NCI-H345 (cell line): ENCODE measurements at regions not wholly inside any gene's neighbourhood (a gene's known extent, or its start where the extent isn't known, plus 50 kb on each side); places are given as distances from the start of the nearest gene placed in this dataset.

Experiments
- DNase-seq: peaks from one replicate; lab custom pipeline; 2025; lab: John Stamatoyannopoulos, UW

DNA sequence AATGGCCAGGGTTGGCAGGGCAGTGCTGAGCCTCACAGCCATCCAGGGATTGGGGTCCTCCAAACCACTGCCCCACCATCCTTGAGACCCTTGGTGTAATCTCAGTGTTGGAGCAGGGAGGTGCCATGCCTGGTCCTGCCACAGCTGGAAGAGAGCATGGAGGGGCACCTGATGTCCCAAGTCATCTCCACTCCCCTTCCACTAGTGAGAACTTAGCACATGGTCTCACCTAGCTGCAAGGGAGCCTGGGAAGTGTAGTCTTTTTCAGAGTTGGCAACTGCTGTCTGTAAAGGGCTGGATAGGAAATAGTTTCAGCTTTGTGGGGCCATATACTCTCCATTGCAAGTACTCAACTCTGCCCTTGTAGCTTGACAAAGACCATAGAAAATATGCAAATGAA, 238.7 kb downstream of the RPS24 start:
- no peak for DNase-seq

DNA sequence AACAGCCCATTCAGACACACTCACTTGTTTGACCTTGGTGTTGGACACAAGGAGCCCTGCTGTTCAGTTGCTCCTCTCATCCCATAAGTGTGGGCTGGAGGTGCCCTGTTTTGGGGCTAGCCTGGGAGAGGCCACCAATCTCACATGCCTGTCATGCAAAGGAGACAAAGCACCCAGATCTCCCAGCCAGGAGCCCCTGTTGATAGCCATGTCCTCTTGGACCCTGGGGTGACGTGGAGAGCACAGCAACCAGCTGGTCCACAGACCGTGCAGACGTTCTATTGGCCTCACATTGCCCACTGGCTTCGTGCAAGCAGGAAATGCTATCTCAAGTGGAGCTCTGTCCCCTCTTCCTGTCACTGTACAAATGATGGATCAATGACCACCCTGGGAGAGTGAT, 240.8 kb downstream of the RPS24 start:
- no peak for DNase-seq

DNA sequence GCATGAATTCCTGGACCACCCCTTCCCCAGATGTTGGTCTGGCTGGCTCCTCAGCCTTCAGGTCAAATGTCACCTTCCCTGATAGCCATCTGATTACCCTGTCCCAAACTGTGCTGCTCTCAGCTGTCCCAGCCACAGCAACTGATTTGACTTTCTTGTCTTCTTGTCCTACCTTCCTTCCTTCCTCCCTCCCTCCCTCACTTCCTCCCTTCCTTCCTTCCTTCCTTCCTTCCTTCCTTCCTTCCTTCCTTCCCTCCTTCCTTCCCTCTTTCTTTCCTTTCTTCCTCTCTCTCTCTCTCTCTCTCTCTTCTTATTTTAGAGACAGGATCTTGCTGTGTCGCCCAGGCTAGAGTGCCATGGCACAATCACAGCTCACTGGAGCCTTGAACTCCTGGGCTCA, 242.5 kb downstream of the RPS24 start:
- DNase-seq = no peak

DNA sequence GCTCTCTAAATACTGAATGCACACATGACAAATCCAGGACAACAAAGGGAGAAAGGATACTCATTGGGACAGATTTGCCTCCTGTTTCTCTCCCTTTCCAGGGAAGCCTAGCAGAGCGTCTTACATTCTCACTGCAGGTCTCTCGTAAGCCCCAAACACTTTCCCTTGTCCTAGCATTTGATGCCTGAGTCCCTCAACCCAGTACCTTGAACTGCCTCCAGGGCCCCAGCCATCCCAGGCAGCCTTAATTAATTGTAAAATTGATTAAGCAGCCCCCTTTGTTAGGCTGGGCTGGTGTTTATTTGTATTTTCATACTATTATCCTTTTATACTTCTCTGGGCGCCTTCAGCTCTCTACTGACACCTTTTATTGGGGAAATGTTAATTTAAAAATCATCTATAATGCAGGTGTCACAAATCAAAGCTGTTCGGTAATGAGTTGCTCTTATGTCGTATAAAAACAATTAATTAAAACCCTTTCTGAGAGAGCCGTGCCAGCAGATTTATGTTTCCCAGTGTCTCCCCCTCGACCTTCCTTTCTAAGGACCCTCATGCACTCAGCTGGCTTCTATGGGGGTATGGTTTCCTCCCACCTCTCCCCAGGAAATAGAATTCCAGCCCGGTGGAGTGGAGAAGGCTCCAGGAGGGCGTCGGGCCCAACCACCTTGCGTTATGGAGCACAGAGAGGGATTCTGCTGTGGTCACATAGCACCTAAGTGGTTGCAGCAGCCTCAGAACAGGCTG, 243.8 kb downstream of the RPS24 start:
- DNase-seq = no peak

DNA sequence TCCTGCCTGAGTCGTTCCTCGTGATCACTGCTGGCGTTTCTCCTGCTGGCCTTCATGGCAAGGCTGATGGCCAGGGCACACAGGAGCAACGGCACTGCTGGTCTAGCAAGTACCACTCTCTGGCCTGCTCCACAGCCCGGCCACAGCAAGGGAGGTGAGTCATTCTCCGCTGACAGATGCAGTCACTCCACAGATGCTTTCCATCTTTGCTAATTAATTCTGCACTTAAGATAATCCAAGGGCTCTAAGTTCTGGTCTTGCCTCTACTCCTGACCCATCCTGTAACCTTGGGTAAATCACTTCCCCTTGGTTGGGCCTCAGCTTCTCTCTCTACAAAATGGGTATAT, 244.4 kb downstream of the RPS24 start:
- DNase-seq = no peak

DNA sequence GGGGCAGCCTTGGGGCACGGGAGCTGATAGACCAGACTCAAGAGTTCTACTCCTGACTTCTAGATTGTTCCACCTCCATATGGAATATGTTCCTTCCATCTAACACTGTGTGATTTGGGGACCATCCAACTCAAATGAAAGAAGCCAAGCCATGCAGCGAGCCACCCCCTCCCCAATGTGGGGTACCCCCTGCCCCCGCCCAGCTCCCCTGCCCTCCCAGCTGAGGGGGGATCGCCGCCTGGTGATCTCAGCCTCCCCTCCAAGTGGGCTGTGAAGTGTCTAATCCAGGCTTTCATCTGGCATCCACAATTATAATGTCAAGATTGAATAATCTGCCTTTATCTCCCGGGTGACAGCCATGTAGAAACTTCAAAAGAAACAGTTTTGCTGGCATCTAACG, 246.1 kb downstream of the RPS24 start:
- DNase-seq = no peak

DNA sequence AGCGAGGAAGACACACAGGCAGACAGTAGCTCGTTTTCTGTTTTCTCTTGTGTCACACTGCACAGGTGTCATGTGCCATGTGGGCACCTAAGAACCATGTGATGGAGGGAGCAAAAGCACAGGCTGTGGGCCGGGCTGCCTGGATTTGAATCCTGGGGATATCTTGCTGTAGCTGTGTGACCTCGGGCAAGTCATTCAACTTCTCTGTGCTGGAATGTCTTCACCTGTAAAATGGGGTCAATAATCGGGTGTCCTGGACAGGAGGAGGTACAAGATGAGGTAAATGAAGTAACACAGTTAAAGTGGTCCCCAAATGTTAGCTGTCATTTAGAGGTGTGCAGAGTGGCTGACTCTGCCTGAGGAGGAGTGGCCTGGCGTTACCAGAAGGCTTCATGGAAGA, 246.9 kb downstream of the RPS24 start:
- no peak for DNase-seq

DNA sequence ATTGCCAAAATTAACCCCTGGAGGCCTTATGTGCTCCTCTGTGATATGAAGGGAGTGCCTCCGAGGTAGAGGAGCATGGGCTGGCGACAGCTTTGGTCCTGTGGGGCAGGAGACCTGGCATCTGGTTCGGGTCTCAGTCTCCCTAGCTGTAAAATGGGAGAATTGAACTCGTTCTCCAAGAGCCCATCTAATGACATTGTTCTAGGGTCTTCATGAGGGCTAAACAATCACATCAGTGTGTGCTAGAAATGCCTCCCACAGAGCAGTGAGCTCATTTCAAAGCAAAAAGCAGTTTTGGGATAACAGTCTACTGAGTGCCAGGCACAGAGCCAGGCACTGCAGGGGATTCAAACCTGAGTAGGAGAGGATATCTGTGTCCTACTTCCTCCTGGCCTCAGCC, 248.0 kb downstream of the RPS24 start:
- DNase-seq = no peak

DNA sequence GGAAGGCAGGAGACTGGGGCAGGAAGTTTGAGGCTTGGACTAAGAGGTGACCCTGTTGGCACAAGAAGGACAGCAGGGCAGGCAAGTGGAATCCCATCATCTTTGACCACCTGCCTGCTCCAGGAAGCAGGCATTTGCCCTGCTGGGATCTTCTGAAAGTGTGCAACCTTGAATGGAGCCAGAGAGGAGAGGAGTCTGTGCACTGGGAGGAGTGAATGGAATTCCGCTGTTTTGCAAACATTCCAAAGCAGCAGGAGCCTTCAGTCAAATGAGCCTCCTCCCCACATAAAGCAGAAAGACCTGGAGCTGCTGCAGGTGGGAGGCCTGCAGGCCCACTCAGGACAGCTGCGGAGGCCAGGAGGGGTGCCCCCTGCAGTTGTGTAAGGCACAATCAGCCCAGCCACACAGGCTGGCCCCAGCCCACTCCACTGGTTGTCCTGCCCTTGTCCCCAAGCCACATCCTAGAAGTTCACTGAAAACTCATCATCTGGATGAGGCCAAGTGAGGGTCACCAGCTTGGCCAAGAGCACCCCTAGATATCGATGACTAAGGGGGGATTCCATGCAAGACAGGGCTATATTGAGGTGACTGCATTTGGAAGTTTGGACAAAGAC, 249.5 kb downstream of the RPS24 start:
- DNase-seq = no peak

DNA sequence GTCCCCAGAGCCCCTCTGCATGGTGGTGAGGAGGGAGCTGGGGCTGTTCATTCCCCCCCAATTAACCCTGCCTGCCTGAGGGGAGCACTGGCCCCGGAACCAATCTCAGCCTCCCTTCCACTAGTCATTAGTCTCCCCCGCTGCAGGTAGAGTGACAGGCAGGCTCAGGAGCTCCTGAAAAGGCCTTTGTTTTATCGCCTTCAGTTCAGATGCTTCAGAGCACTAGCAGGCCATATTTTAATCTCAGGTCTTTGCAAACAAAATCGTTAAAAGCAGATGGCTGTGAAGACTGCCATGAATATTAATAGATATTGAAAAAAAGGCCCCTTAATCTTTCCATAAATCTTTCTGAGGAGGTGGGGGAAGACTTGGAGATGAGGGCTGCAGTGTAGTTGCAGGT, 250.7 kb downstream of the RPS24 start:
- no peak for DNase-seq

DNA sequence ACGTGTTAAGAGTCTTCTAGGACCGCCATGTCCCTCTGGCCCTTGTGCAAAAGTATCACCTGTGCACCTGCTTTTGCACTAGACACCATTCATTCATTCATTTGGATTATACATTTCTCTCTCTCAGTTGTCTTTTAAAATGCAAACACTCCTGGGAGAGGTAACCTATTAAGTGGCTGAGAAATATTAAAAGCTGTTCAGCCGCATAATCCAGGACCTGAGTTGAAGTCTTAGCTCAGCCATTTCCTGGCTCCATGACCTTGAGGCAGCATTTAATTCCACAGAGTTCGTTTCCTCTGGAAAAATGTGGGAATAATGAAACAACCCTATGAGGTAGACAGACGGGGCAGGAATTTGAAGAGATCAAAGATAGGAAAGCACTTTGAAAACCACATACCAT, 251.6 kb downstream of the RPS24 start:
- DNase-seq = no peak

DNA sequence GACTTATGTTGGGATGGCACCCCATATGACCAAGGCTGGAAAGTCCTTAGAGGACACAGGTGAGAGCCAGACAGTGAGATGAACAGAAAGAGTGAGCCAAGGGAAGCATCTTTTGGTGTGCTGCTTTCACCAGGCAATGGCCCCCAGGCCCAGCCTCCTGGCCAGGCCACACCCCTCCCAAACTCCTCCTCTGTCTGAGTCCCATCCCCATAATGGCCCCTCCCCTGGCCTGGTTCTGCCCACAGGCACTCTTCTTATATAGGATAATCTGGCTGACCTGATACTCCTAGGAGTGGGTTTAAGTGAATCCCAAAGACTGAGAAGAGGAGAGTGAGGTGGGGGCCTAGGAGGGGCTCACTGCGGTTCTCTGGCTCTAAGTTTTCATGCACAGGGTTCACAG, 252.5 kb downstream of the RPS24 start:
- peak; percentile 15 for DNase-seq

DNA sequence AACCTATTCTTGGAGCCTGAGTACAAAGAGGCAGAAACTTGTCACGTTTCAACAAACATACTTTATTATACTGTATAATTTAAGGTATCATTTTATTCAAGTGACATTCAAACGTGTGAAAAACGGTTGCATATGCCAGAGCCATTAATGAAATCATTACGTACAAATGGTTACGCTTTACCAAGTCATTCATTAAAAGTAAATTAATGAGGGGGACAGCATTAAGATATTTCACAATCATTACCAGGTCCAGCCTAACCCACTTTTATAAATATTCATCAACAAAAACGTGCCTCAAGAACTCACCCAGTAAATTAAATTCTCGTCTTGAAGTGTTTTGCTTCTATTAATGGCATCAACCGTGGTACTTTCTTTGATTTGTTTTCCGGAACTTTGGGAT, 253.0 kb downstream of the RPS24 start:
- no peak for DNase-seq

DNA sequence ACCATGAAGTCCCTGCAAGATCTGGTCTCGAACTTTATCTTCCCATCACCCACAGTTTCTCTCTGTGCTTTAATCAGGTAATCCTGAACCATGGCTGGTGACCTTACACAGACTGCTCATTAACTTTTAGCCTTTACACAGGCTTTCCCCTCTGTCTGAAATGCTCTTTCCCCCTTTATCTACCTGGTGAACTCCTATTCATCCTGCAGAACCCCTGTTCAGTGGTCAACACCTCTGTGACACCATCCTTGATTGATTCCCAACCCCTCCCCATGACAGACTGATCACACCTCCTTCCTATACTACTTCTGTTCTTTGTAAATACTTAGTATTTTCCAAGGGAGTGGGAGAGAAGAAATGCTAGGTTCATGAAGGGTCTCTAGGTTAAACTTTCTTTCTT, 254.0 kb downstream of the RPS24 start:
- no peak for DNase-seq

DNA sequence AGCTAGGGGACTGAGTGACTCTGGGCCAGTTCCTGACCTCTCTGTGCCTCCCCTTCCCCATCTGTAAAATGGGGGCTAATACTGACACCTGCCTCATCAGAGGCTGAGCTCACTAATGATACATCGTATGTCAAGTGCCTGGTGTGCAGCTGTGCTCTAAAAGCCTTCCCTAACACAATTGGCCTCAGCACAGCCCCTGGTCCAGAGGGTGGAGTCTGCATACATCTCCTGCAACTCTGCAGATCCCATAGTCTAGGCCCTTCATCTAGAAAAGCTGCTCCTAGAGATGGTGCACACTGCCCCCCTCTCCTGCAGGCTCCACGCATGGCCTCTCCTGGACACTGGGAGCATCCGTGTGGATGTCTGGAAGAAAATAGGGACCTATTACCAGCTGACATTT, 255.0 kb downstream of the RPS24 start:
- peak; percentile 24 for DNase-seq

DNA sequence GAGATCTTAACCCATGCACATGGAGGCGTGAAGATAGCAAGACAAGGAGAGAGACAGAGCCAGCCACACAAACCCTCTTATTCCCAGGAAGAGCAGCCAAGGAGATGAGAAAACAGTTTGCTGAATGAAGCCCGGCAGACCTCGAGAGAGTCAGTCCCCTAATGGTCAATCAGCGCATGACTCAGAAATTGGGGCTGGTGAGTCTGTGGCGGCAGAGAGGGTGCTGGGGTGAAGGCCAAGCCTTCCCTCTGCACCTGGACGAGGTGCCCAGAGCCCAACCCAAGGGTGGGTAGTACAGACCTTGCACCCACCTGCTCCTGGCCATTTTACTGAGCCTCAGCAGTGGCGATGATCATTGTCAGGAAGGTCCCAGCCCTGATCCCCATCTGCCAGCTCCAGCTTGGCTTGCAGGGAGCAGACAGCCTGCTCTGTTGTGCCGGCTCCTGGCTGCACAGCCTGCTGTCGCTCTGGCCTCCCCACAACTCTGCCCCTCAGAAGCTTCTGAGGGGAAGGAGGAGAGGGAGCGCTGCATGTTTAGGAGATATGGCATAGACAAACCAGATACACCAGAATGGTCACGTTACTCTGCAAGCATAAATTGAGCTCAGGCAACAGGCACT, 256.6 kb downstream of the RPS24 start:
- no peak for DNase-seq

DNA sequence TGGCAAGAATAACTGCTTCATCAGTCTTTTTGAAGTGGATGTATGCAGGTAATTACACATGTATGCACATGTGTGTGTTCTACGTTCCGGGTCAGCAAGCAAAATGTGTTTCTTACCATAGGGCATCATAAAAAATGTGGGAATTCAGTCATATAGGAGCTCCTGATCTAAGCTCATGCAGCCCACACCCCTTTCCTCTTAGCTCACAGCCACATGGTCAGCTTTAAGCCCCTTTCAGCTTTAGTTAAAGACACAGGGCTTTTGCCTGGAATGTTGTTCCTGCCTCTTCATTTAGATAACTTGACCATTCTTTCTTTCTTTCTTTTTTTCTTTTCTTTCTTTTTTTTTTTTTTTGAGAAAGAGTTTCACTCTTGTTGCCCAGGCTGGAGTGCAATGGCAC, 258.1 kb downstream of the RPS24 start:
- DNase-seq = no peak

DNA sequence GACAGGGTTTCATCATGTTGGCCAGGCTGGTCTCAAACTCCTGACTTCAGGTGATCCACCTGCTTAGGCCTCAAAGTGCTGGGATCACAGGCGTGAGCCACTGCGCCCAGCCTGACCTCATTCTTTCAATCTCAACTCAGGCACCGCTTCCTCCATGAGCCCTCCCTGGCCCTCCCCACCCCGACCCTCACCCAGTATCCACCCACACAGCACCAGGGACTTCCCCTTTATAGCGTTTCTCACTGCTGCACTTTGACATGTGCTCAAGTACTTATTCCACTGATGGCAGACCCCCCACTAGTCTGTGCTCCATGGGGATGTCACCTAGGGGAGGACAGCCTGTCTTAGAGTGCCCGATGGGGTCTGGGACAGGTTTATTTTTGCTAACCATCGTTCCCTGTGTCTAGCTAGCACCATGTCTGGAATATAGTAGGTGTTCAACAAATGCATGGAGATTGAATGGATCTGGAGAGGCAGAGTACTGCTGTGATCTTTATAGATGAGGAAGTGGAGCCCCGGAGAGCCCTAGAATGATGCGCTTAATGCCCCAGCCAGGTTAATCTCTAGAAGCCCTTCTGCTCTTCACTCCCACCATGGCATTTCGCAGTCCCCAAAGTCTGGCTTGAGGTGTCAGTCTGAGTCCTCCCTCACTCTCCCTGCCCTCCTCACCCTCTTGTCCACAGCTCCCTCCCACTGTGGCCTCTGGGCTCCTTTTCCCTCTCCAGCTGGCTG, 258.8 kb downstream of the RPS24 start:
- DNase-seq = no peak

DNA sequence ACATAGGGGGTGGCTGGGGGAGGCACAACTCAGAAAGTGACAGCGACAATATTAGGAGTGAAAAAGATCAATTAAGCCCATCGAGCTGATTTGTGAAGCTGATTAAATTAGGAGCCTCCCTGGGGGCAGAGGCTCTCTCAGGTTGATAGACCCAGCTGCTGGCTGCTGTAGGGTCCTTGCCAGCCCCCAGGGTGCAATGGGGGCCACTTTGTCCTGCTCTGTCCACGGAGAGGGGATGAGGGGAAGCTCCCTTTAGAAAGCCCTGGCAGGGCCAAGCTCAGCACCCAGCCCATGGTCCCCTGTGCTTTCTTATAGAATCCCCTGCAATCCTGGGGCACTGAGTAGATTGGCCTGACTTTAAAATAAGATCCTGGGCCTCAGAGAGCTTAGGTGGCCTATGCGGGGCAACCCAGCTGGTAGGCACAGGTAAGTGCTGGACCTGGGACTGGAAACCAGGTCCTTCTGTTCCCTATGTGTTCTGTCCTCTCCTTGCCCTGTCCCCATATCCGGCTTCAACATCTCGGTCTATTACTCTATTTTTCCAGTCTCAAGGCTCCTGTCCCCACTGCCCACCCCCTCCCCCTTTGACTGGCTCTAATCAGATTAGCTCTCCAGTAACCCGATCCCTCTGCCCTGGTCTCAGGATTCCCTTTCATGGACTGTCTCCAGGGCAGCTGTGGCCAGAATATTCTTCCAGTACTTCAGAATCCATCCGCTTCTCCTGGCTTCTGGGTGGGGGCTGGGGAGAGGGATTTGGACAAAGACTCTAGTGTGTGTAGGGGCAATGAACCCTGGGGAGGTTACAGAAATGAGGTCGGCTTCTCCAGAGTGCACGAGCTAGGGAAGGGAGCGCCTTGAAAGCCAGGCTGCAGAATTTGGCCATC, 259.6 kb downstream of the RPS24 start:
- no peak for DNase-seq

DNA sequence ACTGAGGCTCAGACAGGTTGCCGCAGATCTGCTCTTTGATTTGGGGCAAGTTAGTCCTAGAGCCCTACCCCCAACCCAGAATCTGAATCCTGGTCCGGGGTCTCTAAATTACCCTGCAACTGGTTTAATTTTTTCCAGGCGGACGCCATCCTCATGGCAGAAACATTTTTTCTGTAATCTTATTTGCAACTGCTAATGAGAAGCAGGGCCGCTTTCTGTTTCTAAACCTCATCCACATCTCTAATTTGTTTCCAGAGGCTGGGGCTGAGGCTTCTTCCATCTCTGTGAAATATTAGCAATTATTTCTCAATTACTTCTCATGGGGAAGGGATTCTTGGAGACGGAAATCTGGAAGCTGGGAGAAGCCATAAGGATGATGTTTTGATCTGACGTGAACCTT, 261.6 kb downstream of the RPS24 start:
- DNase-seq = no peak

DNA sequence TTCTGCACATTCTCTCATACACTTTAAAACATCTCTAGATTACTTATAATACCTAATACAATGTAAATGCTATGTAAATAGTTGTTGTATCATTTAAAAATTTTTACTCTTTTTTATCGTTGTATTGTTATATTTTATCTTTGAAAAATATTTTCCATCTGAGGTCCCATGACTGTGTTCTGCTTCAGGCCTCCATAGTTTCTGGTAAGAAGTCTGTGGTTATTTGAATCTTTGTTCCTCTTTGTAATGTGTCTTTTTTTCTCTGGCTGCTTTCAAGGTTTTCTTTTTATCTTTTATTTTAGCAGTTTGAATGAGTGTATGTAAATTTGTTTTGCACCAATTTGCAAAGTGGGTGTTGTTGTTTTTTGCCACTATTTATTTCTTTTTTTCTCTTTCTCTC, 263.1 kb downstream of the RPS24 start:
- no peak for DNase-seq

DNA sequence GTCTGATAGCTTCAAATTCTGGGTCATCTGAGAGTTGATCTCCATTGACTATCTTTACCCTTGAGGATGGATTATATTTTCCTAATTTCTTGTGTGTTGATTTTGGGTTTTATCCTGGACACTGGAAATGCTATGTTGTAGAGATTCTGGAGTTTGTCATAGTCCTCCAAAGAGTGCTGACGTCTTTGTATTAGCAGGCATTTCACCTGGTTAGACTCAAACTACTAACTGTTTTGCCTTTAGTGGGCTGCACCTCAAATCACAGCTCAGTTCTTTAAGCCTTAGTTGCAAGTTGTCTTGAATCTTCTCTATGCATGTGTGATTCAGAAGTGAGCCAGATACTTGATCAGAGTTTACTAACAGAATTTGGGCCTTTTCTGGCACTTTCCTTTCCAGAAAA, 264.3 kb downstream of the RPS24 start:
- DNase-seq = no peak
